Ishikawa (cell line): ENCODE measurements at regions not wholly inside any gene's neighbourhood (a gene's known extent, or its start where the extent isn't known, plus 50 kb on each side); places are given as distances from the start of the nearest gene placed in this dataset.

ENCODE experiments used
- CEBPB ChIP-seq: IDR thresholded peaks from 2 replicates; pipeline ENCODE4 v1.6.1; 2012
- CREB1 ChIP-seq: IDR thresholded peaks from 2 replicates; pipeline ENCODE4 v1.6.1; 2012; ENCODE audit warnings: low read depth
- EGR1 ChIP-seq: IDR thresholded peaks from 2 replicates; pipeline ENCODE4 v1.6.1; 2012
- EP300 ChIP-seq: IDR thresholded peaks from 2 replicates; pipeline ENCODE4 v1.6.1; 2012; ENCODE audit warnings: borderline replicate concordance
- FOXM1 ChIP-seq: IDR thresholded peaks from 2 replicates; pipeline ENCODE4 v1.6.1; 2012; ENCODE audit warnings: low read depth, borderline replicate concordance
- MAX ChIP-seq: IDR thresholded peaks from 2 replicates; pipeline ENCODE4 v1.6.1; 2012
- NFIC ChIP-seq: IDR thresholded peaks from 2 replicates; pipeline ENCODE4 v1.6.1; 2012
- RAD21 ChIP-seq: IDR thresholded peaks from 2 replicates; pipeline ENCODE4 v1.6.1; 2012; ENCODE audit warnings: low read depth
- TAF1 ChIP-seq: IDR thresholded peaks from 2 replicates; pipeline ENCODE4 v1.6.1; 2012; ENCODE audit warnings: low read depth, mild to moderate bottlenecking
- TCF12 ChIP-seq: IDR thresholded peaks from 2 replicates; pipeline ENCODE4 v1.6.1; 2012; ENCODE audit warnings: low read depth
- TEAD4 ChIP-seq: IDR thresholded peaks from 2 replicates; pipeline ENCODE4 v1.6.1; 2012
- USF1 ChIP-seq: IDR thresholded peaks from 2 replicates; pipeline ENCODE4 v1.6.1; 2012
- YY1 ChIP-seq: IDR thresholded peaks from 2 replicates; pipeline ENCODE4 v1.6.1; 2012; ENCODE audit warnings: low read depth
- ZBTB7A ChIP-seq: IDR thresholded peaks from 2 replicates; pipeline ENCODE4 v1.6.1; 2012; ENCODE audit warnings: low read depth
- TF ChIP-seq, protein P1 (sequence below): IDR thresholded peaks from 2 replicates; pipeline ENCODE4 v1.6.1; 2012; ENCODE audit warnings: low read depth, mild to moderate bottlenecking

DNA sequence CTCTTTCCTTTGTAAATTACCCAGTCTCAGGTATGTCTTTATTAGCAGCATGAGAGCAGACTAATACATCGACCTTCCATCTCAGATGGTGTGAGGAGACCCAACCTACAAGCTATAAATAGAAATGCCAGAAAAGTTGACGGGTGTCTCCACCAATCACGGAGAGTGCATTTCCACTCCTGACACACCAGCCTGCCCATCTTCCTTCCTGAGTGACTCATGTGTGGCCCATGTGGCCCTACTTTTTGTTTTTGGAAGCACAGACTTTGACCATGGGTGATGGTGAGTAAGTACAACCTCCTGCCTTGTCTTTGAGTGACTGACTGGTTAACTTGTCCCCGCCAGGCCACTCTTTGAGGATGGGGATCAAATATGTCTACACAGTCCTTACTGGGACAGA is 147.0 kb downstream of the OAT start:
- no peak for TF ChIP-seq MAX
- TF ChIP-seq EGR1, result no peak
- TF ChIP-seq, protein P1, sequence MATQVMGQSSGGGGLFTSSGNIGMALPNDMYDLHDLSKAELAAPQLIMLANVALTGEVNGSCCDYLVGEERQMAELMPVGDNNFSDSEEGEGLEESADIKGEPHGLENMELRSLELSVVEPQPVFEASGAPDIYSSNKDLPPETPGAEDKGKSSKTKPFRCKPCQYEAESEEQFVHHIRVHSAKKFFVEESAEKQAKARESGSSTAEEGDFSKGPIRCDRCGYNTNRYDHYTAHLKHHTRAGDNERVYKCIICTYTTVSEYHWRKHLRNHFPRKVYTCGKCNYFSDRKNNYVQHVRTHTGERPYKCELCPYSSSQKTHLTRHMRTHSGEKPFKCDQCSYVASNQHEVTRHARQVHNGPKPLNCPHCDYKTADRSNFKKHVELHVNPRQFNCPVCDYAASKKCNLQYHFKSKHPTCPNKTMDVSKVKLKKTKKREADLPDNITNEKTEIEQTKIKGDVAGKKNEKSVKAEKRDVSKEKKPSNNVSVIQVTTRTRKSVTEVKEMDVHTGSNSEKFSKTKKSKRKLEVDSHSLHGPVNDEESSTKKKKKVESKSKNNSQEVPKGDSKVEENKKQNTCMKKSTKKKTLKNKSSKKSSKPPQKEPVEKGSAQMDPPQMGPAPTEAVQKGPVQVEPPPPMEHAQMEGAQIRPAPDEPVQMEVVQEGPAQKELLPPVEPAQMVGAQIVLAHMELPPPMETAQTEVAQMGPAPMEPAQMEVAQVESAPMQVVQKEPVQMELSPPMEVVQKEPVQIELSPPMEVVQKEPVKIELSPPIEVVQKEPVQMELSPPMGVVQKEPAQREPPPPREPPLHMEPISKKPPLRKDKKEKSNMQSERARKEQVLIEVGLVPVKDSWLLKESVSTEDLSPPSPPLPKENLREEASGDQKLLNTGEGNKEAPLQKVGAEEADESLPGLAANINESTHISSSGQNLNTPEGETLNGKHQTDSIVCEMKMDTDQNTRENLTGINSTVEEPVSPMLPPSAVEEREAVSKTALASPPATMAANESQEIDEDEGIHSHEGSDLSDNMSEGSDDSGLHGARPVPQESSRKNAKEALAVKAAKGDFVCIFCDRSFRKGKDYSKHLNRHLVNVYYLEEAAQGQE, result no peak
- TF ChIP-seq TEAD4, result no peak
- TF ChIP-seq CREB1, result no peak
- TF ChIP-seq RAD21, result no peak
- no peak for TF ChIP-seq NFIC
- TF ChIP-seq YY1, result no peak
- no peak for TF ChIP-seq TAF1

DNA sequence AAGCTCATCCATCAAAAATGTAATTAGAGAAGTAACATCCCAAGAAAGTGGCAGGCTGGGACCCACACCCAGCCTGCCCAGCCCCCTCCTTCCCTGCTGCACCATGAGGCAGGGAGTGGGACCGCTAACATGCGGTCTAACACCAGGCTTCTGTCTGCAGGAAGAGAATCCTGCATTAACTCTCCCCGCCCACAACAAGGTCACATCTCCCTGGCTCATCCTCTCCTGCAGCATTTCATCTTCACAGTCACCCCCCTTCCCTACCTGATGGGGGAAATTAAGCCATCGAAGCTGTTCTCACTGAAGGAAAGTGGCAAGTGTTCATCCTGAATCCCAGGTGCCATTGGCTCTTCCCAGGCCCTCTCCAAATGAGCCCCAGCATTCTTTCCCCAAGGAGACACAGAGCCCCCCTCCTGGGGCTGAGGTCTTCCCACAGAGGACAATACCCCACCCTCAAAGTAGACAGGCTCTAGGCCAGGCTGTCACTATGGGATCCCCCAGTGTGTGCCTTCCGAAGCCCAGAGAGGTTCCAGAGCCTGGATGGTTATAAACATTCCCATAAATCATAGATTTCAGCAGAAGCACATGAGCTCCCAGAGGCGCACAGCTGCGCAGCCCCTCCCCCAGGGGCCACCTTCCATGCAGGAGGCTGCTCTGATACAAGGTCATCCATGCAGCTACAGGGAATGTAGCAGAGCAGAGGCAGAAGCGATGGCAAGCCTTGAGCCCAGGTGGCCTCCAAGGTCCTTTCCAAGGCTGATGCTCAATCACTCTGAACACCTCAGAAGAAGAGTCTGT is 148.0 kb downstream of the OAT start:
- TF ChIP-seq TAF1 (no peak), TCF12 (no peak), FOXM1 (no peak), MAX (no peak), YY1 (no peak), EGR1 (no peak), ZBTB7A (no peak), NFIC (no peak), TEAD4 (no peak), CREB1 (no peak), EP300 (no peak), CEBPB (no peak), RAD21 (no peak)

DNA sequence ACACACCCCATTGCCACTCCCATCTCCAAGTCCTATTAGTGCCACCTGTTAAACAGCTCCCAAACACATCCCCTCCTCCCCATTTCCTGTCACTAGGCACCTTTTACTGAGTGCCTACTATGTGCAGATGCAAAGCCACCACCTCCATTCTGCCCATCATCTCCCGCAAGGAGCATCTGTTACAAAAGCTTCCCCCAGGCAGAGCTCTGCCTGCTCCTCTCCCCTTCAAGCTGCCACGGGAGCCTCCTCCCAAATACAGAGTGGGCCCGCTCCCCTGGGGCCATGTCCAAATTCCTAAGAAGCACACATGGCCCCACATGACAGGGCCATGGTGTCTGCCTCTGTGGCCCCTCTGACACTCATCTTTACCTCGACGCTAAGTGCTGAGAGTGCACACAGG is 149.7 kb downstream of the OAT start:
- TF ChIP-seq USF1, result no peak
- TF ChIP-seq, protein P1, result no peak
- TF ChIP-seq NFIC, result no peak
- no peak for TF ChIP-seq ZBTB7A
- no peak for TF ChIP-seq CREB1
- TF ChIP-seq TAF1, result no peak
- TF ChIP-seq RAD21, result no peak
- TF ChIP-seq TCF12, result no peak
- TF ChIP-seq MAX, result no peak
- no peak for TF ChIP-seq TEAD4
- no peak for TF ChIP-seq CEBPB
- TF ChIP-seq YY1, result no peak
- no peak for TF ChIP-seq EGR1
- TF ChIP-seq FOXM1, result no peak
- TF ChIP-seq EP300, result no peak

GRCh38 chr10:124267911-124268549 is 150.7 kb downstream of the OAT start:
- TF ChIP-seq EP300 (no peak), ZBTB7A (no peak), CEBPB (no peak), NFIC (no peak), TCF12 (no peak), MAX (no peak)

DNA sequence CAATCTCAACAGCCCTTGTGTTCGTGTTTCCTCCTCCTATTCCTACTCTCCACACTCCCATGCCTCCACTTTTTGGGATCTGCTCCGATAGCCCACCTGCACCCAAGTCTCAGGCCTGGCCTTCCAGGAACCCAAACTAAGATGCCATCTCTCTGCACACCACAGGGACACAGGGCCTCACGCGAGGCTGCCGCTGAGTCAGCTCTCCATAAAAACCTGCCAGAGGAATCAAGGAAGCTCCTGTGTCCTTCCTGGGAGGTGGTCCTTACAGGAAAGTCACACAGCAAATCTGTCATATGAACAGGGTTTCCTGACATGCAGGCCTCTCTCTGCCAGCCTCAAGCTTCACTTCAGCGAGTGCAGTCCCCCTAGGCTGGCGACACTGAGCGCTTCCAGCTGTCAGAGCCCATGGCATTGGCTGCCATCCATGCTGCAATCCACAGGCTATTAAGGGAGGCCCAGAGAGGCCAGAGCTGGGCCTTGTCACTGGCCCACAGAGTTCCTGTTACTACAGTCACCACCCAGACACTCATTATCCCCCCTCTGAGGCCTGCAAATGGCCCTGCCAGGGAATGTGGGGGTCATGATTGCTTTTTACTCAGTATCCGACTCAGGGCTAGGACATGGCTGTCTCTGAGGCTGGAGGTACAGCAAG is 151.4 kb downstream of the OAT start:
- TF ChIP-seq, protein P1, result no peak
- TF ChIP-seq CEBPB (no peak), TAF1 (no peak), FOXM1 (no peak), CREB1 (no peak)
